ENCODE measurements at regions not wholly inside any gene's neighbourhood (a gene's known extent, or its start where the extent isn't known, plus 50 kb on each side); places are given as distances from the start of the nearest gene placed in this dataset.

GRCh38 chr15:39388118-39388517, 192.8 kb upstream of the THBS1 start:
- in situ Hi-C loops (cut with MboI; ENCODE audit: low pct_ligation_motif_present in 1 of 4, low pct_unique_long_range_greater_than_20kb in 1 of 4, low sequenced_read_pairs in 3 of 4) = no loop called here

GRCh38 chr15:39391230-39391629, 189.6 kb upstream of the THBS1 start:
- Histone ChIP-seq H3K4me3 (no peak overlapping the region), H3K27ac (peak overlapping the region in 1 of 4 donors; percentile 19), H3K9me3 (no peaks in the 10 kb centered on the region), H3K27me3 (no peaks in the 10 kb centered on the region), H3K36me3 (no peaks in the 10 kb centered on the region), H3K4me1 (peaks cover 0 to 34% (median 12%) of the 10 kb centered on the region in 4 donors)
- peak; percentile 32 for DNase-seq
- in situ Hi-C loops (cut with MboI; ENCODE audit: low pct_ligation_motif_present in 1 of 4, low pct_unique_long_range_greater_than_20kb in 1 of 4, low sequenced_read_pairs in 3 of 4) (no loop called here), intact Hi-C loops (cut with DNase I; ENCODE audit: low total_unique reads) (no loop called here)
- WGBS, 2 donors (ENCODE audit: low coverage in 1 of 2) = 68 to 84% methylated on average over 3 to 5 of the region's 5 CpGs
- TF ChIP-seq CTCF (IDR thresholded peaks at IDR 0.05) (no peak), POLR2AphosphoS5 (IDR thresholded peaks at IDR 0.05) (peak; percentile 12 to 73 (median 46)), EP300 (IDR thresholded peaks at IDR 0.05; ENCODE audit: low read depth) (no peak), POLR2A (IDR thresholded peaks at IDR 0.05) (no peak)

More at GRCh38 chr15:39388118-39388517, 192.8 kb upstream of the THBS1 start:
- no peak for DNase-seq
- Histone ChIP-seq H3K27me3 (no peaks in the 10 kb centered on the region), H3K4me3 (no peak overlapping the region), H3K36me3 (no peaks in the 10 kb centered on the region), H3K9me3 (no peaks in the 10 kb centered on the region), H3K4me1 (peaks cover 0 to 20% (median 1%) of the 10 kb centered on the region in 4 donors), H3K27ac (no peak overlapping the region)
- TF ChIP-seq EP300 (IDR thresholded peaks at IDR 0.05; ENCODE audit: low read depth) (no peak), CTCF (IDR thresholded peaks at IDR 0.05) (no peak), POLR2A (IDR thresholded peaks at IDR 0.05) (no peak), POLR2AphosphoS5 (IDR thresholded peaks at IDR 0.05) (no peak)
- intact Hi-C loops (cut with DNase I; ENCODE audit: low total_unique reads) = no loop called here
- WGBS, 2 donors (ENCODE audit: low coverage in 1 of 2) = 59 to 63% methylated on average over 2 of the region's 2 CpGs

- no peak overlapping the region for H3K4me3 ChIP-seq
- no peaks in the 10 kb centered on the region for H3K27me3 ChIP-seq
- TF ChIP-seq POLR2A (IDR thresholded peaks at IDR 0.05) (no peak), EP300 (IDR thresholded peaks at IDR 0.05; ENCODE audit: low read depth) (no peak), CTCF (IDR thresholded peaks at IDR 0.05) (no peak), POLR2AphosphoS5 (IDR thresholded peaks at IDR 0.05) (no peak)
- H3K36me3 ChIP-seq = no peaks in the 10 kb centered on the region
- no peak for DNase-seq
- peaks cover 0 to 32% (median 12%) of the 10 kb centered on the region in 4 donors for H3K4me1 ChIP-seq
- intact Hi-C loops (cut with DNase I; ENCODE audit: low total_unique reads) (no loop called here), in situ Hi-C loops (cut with MboI; ENCODE audit: low pct_ligation_motif_present in 1 of 4, low pct_unique_long_range_greater_than_20kb in 1 of 4, low sequenced_read_pairs in 3 of 4) (no loop called here)
- peak overlapping the region in 1 of 4 donors; percentile 7 for H3K27ac ChIP-seq
- 52% methylated on average over 4 of the region's 4 CpGs for WGBS, 2 donors (ENCODE audit: low coverage in 1 of 2)
- no peaks in the 10 kb centered on the region for H3K9me3 ChIP-seq
These were observed 188.3 kb upstream of the THBS1 start for GRCh38 chr15:39392469-39393047.

GRCh38 chr15:39393575-39394335, 187.1 kb upstream of the THBS1 start:
- no peak for TF ChIP-seq POLR2A (IDR thresholded peaks at IDR 0.05)
- peak in 2 of 3 donors; percentile 51 to 66 for TF ChIP-seq POLR2AphosphoS5 (IDR thresholded peaks at IDR 0.05)
- Histone ChIP-seq H3K9me3 (no peaks in the 10 kb centered on the region), H3K4me1 (peaks cover 0 to 24% (median 12%) of the 10 kb centered on the region in 4 donors), H3K27ac (peak overlapping the region; percentile 42 to 67 (median 60)), H3K4me3 (no peak overlapping the region), H3K27me3 (no peaks in the 10 kb centered on the region), H3K36me3 (no peaks in the 10 kb centered on the region)
- peak; percentile 27 for DNase-seq
- in situ Hi-C loops (cut with MboI; ENCODE audit: low pct_ligation_motif_present in 1 of 4, low pct_unique_long_range_greater_than_20kb in 1 of 4, low sequenced_read_pairs in 3 of 4) (no loop called here), intact Hi-C loops (cut with DNase I; ENCODE audit: low total_unique reads) (no loop called here)
- 28 to 38% methylated on average over 2 to 4 of the region's 4 CpGs for WGBS, 2 donors (ENCODE audit: low coverage in 1 of 2)

Data from transverse colon (tissue), 4 donors.